ENCODE measurements at regions not wholly inside any gene's neighbourhood (a gene's known extent, or its start where the extent isn't known, plus 50 kb on each side); places are given as distances from the start of the nearest gene placed in this dataset.
A peak's percentile ranks its signal among the peaks of the same experiment; 100 is the strongest.

DNA sequence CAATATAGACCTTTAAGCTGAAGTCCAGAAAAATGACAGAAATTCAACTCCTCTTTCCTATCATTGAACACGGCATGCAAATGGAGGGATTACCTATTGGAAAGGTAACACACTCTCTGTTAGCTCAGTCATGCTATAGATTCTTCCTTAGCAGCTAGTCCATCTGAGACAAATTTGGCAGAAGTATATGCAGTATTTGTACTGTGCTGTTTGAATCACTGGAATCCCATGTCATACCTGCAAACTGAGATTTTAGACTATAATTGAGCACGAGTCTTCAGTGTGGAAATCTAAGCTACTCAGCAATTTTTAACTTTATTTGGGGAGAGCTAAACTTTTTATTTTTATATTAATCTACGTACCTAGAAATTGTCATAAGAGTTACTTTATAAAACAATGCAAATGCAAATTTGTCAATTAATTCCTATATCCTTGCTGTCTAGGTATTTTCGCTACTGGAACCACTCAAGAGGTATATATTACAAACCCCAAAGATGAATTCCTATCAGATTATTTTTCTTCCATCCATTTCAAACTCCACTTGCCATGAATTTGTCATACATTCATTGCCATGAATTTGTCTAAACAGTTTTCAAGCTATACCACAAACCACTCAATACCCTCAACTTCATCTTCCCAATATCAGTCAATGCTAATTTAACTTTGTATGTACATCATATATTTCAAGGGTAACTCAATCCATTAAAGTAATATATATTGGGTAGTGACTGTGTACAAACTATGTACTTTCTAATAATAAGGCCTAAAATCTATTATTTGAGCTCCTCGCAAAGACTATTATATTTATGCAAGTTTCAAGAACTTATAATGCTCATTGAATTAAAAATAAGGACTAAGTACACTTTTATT is 224.8 kb downstream of the MEF2C start:
- Histone ChIP-seq H3K27me3 (ENCODE audit: insufficient read depth, low read depth, low read length) (no peaks in the 10 kb centered on the region), H2AFZ (ENCODE audit: low read depth, low read length) (no peak overlapping the region), H3K27ac (ENCODE audit: low read length) (peak overlapping the region; percentile 100), H3F3A (ENCODE audit: insufficient read depth, low read length, poor library complexity, severe bottlenecking) (peaks cover 3% of the 10 kb centered on the region), H3K4me3 (ENCODE audit: low read length) (peak overlapping the region; percentile 82), H3K4me2 (ENCODE audit: low read length) (peak overlapping the region; percentile 10), H3K9ac (ENCODE audit: low read length) (peak overlapping the region; percentile 96), H4K20me1 (ENCODE audit: insufficient read depth) (no peaks in the 10 kb centered on the region), H3K36me3 (ENCODE audit: insufficient read depth, low read length) (no peaks in the 10 kb centered on the region), H3K79me2 (replicated peaks; ENCODE audit: insufficient read depth, low read length) (peaks cover 97% of the 10 kb centered on the region), H3K9me2 (ENCODE audit: insufficient read depth, low read length) (no peaks in the 10 kb centered on the region), H3K9me3 (ENCODE audit: low read length) (no peaks in the 10 kb centered on the region)
- TF ChIP-seq POLR2AphosphoS5 (IDR thresholded peaks at IDR 0.05), result no peak
- no peak for TF ChIP-seq RAD21 (conservative IDR thresholded peaks at IDR 0.05)

GRCh38 chr5:88657136-88657535 is 225.8 kb downstream of the MEF2C start:
- peaks cover 96% of the 10 kb centered on the region for H3K79me2 ChIP-seq (replicated peaks; ENCODE audit: insufficient read depth, low read length)
- H3K9me3 ChIP-seq (ENCODE audit: low read length), result no peaks in the 10 kb centered on the region
- no peak overlapping the region for H3K9ac ChIP-seq (ENCODE audit: low read length)
- no peak overlapping the region for H2AFZ ChIP-seq (ENCODE audit: low read depth, low read length)
- H3K4me2 ChIP-seq (ENCODE audit: low read length), result no peak overlapping the region
- no peaks in the 10 kb centered on the region for H3K9me2 ChIP-seq (ENCODE audit: insufficient read depth, low read length)
- H3K36me3 ChIP-seq (ENCODE audit: insufficient read depth, low read length), result no peaks in the 10 kb centered on the region
- H4K20me1 ChIP-seq (ENCODE audit: insufficient read depth), result no peaks in the 10 kb centered on the region
- TF ChIP-seq TAF1 (IDR thresholded peaks at IDR 0.05; ENCODE audit: low read depth) (no peak), SMC3 (conservative IDR thresholded peaks at IDR 0.05; ENCODE audit: poor library complexity) (no peak), MXI1 (conservative IDR thresholded peaks at IDR 0.05; ENCODE audit: poor library complexity, severe bottlenecking) (no peak), EZH2 (IDR thresholded peaks at IDR 0.05; ENCODE audit: borderline replicate concordance, insufficient read depth, low read length, poor library complexity, severe bottlenecking) (no peak), RAD21 (conservative IDR thresholded peaks at IDR 0.05) (no peak)
- TF ChIP-seq, protein P1, sequence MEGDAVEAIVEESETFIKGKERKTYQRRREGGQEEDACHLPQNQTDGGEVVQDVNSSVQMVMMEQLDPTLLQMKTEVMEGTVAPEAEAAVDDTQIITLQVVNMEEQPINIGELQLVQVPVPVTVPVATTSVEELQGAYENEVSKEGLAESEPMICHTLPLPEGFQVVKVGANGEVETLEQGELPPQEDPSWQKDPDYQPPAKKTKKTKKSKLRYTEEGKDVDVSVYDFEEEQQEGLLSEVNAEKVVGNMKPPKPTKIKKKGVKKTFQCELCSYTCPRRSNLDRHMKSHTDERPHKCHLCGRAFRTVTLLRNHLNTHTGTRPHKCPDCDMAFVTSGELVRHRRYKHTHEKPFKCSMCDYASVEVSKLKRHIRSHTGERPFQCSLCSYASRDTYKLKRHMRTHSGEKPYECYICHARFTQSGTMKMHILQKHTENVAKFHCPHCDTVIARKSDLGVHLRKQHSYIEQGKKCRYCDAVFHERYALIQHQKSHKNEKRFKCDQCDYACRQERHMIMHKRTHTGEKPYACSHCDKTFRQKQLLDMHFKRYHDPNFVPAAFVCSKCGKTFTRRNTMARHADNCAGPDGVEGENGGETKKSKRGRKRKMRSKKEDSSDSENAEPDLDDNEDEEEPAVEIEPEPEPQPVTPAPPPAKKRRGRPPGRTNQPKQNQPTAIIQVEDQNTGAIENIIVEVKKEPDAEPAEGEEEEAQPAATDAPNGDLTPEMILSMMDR (IDR thresholded peaks at IDR 0.05; ENCODE audit: poor library complexity, severe bottlenecking), result no peak
- peak overlapping the region; percentile 35 for H3K4me3 ChIP-seq (ENCODE audit: low read length)
- peaks cover 3% of the 10 kb centered on the region for H3F3A ChIP-seq (ENCODE audit: insufficient read depth, low read length, poor library complexity, severe bottlenecking)
- H3K27me3 ChIP-seq (ENCODE audit: insufficient read depth, low read depth, low read length), result no peaks in the 10 kb centered on the region
- H3K27ac ChIP-seq (ENCODE audit: low read length), result peak overlapping the region; percentile 100

- Histone ChIP-seq H3K4me2 (ENCODE audit: low read length) (peak overlapping the region; percentile 17), H3K9me2 (ENCODE audit: insufficient read depth, low read length) (no peaks in the 10 kb centered on the region), H3K9me3 (ENCODE audit: low read length) (no peaks in the 10 kb centered on the region), H3K79me2 (replicated peaks; ENCODE audit: insufficient read depth, low read length) (peaks cover 96% of the 10 kb centered on the region), H3F3A (ENCODE audit: insufficient read depth, low read length, poor library complexity, severe bottlenecking) (peaks cover 3% of the 10 kb centered on the region), H2AFZ (ENCODE audit: low read depth, low read length) (no peak overlapping the region), H3K9ac (ENCODE audit: low read length) (peak overlapping the region; percentile 11), H3K27ac (ENCODE audit: low read length) (peak overlapping the region; percentile 100), H3K27me3 (ENCODE audit: insufficient read depth, low read depth, low read length) (no peaks in the 10 kb centered on the region), H3K36me3 (ENCODE audit: insufficient read depth, low read length) (no peaks in the 10 kb centered on the region), H4K20me1 (ENCODE audit: insufficient read depth) (no peaks in the 10 kb centered on the region), H3K4me3 (ENCODE audit: low read length) (peak overlapping the region; percentile 35)
- TF ChIP-seq REST (IDR thresholded peaks at IDR 0.05; ENCODE audit: borderline replicate concordance) (peak; percentile 27), RAD21 (conservative IDR thresholded peaks at IDR 0.05) (no peak), POLR2AphosphoS5 (IDR thresholded peaks at IDR 0.05) (peak; percentile 16)
These were observed 226.6 kb downstream of the MEF2C start for GRCh38 chr5:88656221-88656950.

Measured in neural cell (in vitro differentiated cells).